GM12878 (cell line): ENCODE measurements at regions not wholly inside any gene's neighbourhood (a gene's known extent, or its start where the extent isn't known, plus 50 kb on each side); places are given as distances from the start of the nearest gene placed in this dataset.

ENCODE experiments used
- ATAC-seq: fragments of 200-7000 bp; cut with Tn5 transposase; 3 replicates; pipeline ENCODE4 v1.9.1; 2020; ENCODE audit warnings: mild to moderate bottlenecking, moderate library complexity
- BruUV-seq: library from RNA; stranded (reverse); fragments of 400-500 nt; replicated peaks from 2 replicates; lab custom pipeline; 2021; lab: Mats Ljungman, UMichigan
- CTCF ChIA-PET: fragments of 300-600 bp; sonication (Branson Sonifier 250); formaldehyde crosslinking; extraction: SDS; loops from one replicate; lab custom pipeline; 2021; ENCODE audit warnings: inconsistent platforms; lab: Yijun Ruan, JAX
- POLR2A ChIA-PET: fragments of 350-600 bp; formaldehyde crosslinking; extraction: SDS; loops from one replicate; lab custom pipeline; 2021; ENCODE audit warnings: inconsistent platforms; lab: Charles Lee
- RAD21 ChIA-PET: fragments of 300-600 bp; sonication (Branson Sonifier 250); formaldehyde crosslinking; loops from one replicate; lab custom pipeline; 2023; ENCODE audit warnings: antibody characterized with exemption; ENCODE audit not compliant: unreplicated experiment; lab: Charles Lee
- SMC1A ChIA-PET: fragments of 300-600 bp; sonication (Branson Sonifier 250); formaldehyde crosslinking; loops from one replicate; lab custom pipeline; 2023; ENCODE audit not compliant: unreplicated experiment, uncharacterized antibody; lab: Charles Lee
- DNase-seq: peaks from one replicate; pipeline ENCODE4 v3.0.0-alpha.2; 2011; ENCODE audit warnings: low read depth, low spot score
- FAIRE-seq: peaks from 3 replicates; lab custom pipeline; 2011; peaks lifted over from hg19 to GRCh38; lab: Jason Lieb, UNC
- H2AFZ ChIP-seq: 2 replicates; pipeline ENCODE4 v1.6.0; 2011; ENCODE audit warnings: low read depth, low read length, control low read depth; ENCODE audit not compliant: control insufficient read depth
- H3K27ac ChIP-seq: 2 replicates; pipeline ENCODE4 v1.5.1; 2011; ENCODE audit warnings: control low read depth; ENCODE audit not compliant: control insufficient read depth, insufficient read depth
- H3K27me3 ChIP-seq, 2 experiments: replicated peaks in 1 of 2; 2 replicates each; pipeline versions ENCODE4 v1.6.0 to v1.6.1; 2011; ENCODE audit warnings: low read length in 1 of 2; ENCODE audit not compliant: control insufficient read depth in 2 of 2, insufficient read depth in 2 of 2
- H3K36me3 ChIP-seq, 2 experiments: 2 replicates each; pipeline ENCODE4 v1.5.1; 2011; ENCODE audit warnings: low read length in 1 of 2; ENCODE audit not compliant: control insufficient read depth in 2 of 2, insufficient read depth in 2 of 2
- H3K4me1 ChIP-seq: 2 replicates; pipeline ENCODE4 v1.6.1; 2011; ENCODE audit warnings: mild to moderate bottlenecking, low read length, moderate library complexity, mixed read lengths; ENCODE audit not compliant: control insufficient read depth, insufficient read depth
- H3K4me2 ChIP-seq: 2 replicates; pipeline ENCODE4 v1.6.0; 2011; ENCODE audit warnings: control low read depth; ENCODE audit not compliant: control insufficient read depth, insufficient read depth
- H3K4me3 ChIP-seq: fragments of 200-600 bp; sonication (generic); 2 replicates; pipeline ENCODE4 v1.5.1; 2016
- H3K79me2 ChIP-seq: 2 replicates; pipeline ENCODE4 v1.6.0; 2011; ENCODE audit warnings: low read length; ENCODE audit not compliant: control insufficient read depth, insufficient read depth
- H3K9ac ChIP-seq: 2 replicates; pipeline ENCODE4 v1.8.0; 2011; ENCODE audit warnings: low read length, control low read depth, mixed read lengths; ENCODE audit not compliant: control insufficient read depth, insufficient read depth
- H3K9me3 ChIP-seq: replicated peaks from 3 replicates; pipeline ENCODE4 v1.5.1; 2011; ENCODE audit warnings: mild to moderate bottlenecking, low read length; ENCODE audit not compliant: control insufficient read depth, insufficient read depth
- H4K20me1 ChIP-seq: 2 replicates; pipeline ENCODE4 v1.6.0; 2011; ENCODE audit not compliant: control insufficient read depth, insufficient read depth
- ATF7 ChIP-seq: fragments of 450-650 bp; IDR thresholded peaks from 2 replicates; pipeline ENCODE4 v1.6.1; 2016; ENCODE audit warnings: low read depth, mild to moderate bottlenecking
- BRCA1 ChIP-seq: IDR thresholded peaks from 2 replicates; pipeline ENCODE4 v1.6.1; 2011; ENCODE audit warnings: low read depth, low read length, improper control_type of control experiment
- CHD4 ChIP-seq: fragments of 200-600 bp; sonication (generic); IDR thresholded peaks from 2 replicates; pipeline ENCODE4 v1.6.1; 2016; ENCODE audit warnings: mild to moderate bottlenecking
- E2F4 ChIP-seq: IDR thresholded peaks from 2 replicates; pipeline ENCODE4 v1.6.1; 2012; ENCODE audit warnings: low read depth, low read length, improper control_type of control experiment
- HDAC6 ChIP-seq: fragments of 200-600 bp; sonication (generic); IDR thresholded peaks from one replicate; pipeline ENCODE4 v1.8.0; 2017; ENCODE audit warnings: antibody characterized with exemption; ENCODE audit not compliant: unreplicated experiment
- IKZF2 ChIP-seq, 2 experiments: fragments of 450-650 bp; IDR thresholded peaks; 2 replicates each; pipeline ENCODE4 v1.6.1; 2017; ENCODE audit warnings: mild to moderate bottlenecking in 2 of 2, moderate library complexity in 2 of 2
- KDM1A ChIP-seq: fragments of 200-600 bp; sonication (generic); IDR thresholded peaks from 2 replicates; pipeline ENCODE4 v1.6.1; 2016; ENCODE audit warnings: borderline replicate concordance
- LARP7 ChIP-seq: fragments of 450-650 bp; IDR thresholded peaks from 2 replicates; pipeline ENCODE4 v1.6.1; 2017; ENCODE audit warnings: mild to moderate bottlenecking
- MTA3 ChIP-seq: IDR thresholded peaks from 2 replicates; pipeline ENCODE4 v1.6.1; 2012; ENCODE audit warnings: low read length, inconsistent platforms, borderline replicate concordance
- PAX5 ChIP-seq: IDR thresholded peaks from 2 replicates; pipeline ENCODE4 v1.6.1; 2011; ENCODE audit warnings: low read depth, low read length, borderline replicate concordance
- POLR2A ChIP-seq: IDR thresholded peaks from 2 replicates; pipeline ENCODE4 v1.6.1; 2011; ENCODE audit warnings: low read depth, mild to moderate bottlenecking, low read length
- RFX5 ChIP-seq: IDR thresholded peaks from 2 replicates; pipeline ENCODE4 v1.6.1; 2011; ENCODE audit warnings: low read depth, low read length, improper control_type of control experiment
- RUNX3 ChIP-seq: IDR thresholded peaks from 2 replicates; pipeline ENCODE4 v1.6.1; 2012; ENCODE audit warnings: low read length, inconsistent platforms
- SIX5 ChIP-seq: IDR thresholded peaks from 2 replicates; pipeline ENCODE4 v1.6.1; 2011; ENCODE audit warnings: mild to moderate bottlenecking, low read depth, low read length, moderate library complexity; ENCODE audit not compliant: severe bottlenecking
- SP1 ChIP-seq: IDR thresholded peaks from one replicate; pipeline ENCODE4 v1.6.1; 2011; ENCODE audit warnings: low read depth, low read length
- SUZ12 ChIP-seq: fragments of 200-600 bp; sonication (generic); IDR thresholded peaks from one replicate; pipeline ENCODE4 v1.6.1; 2018; ENCODE audit warnings: antibody characterized with exemption, mild to moderate bottlenecking; ENCODE audit not compliant: unreplicated experiment
- TCF12 ChIP-seq: IDR thresholded peaks from 2 replicates; pipeline ENCODE4 v1.6.1; 2011; ENCODE audit warnings: low read depth, mild to moderate bottlenecking, low read length
- ZNF207 ChIP-seq: fragments of 450-650 bp; IDR thresholded peaks from 2 replicates; pipeline ENCODE4 v1.6.1; 2014; ENCODE audit warnings: antibody characterized with exemption, mild to moderate bottlenecking, borderline replicate concordance
- WGBS: methylation state at CpG from one replicate; pipeline ENCODE4 v1.1.6; 2016; ENCODE audit warnings: low lambda C conversion rate; ENCODE audit not compliant: insufficient replicate concordance, insufficient coverage; ENCODE audit errors: missing lambda C conversion rate; 5-methylcytosine and 5-hydroxymethylcytosine counted together
- in situ Hi-C: fragments of 300-500 bp; cut with MboI; formaldehyde crosslinking; loops from 9 replicates; pipeline ENCODE4 v1.14.3; 2018; ENCODE audit warnings: mixed read lengths
- intact Hi-C: fragments of 100-400 bp; cut with micrococcal nuclease; formaldehyde crosslinking; loops from one replicate; pipeline ENCODE4 v1.14.2; 2022; ENCODE audit not compliant: unreplicated experiment

- no peak for ATAC-seq
- intact Hi-C loops: no loop called here
These were observed 167.9 kb upstream of the ZMIZ1 start for GRCh38 chr10:78900715-78901430.

GRCh38 chr10:78901694-78902093, 167.1 kb upstream of the ZMIZ1 start:
- no peak for FAIRE-seq
- DNase-seq: no peak
- Histone ChIP-seq H3K27ac (no peak overlapping the region), H4K20me1 (no peaks in the 10 kb centered on the region), H3K9ac (no peak overlapping the region), H3K27me3 (peaks cover 2 to 3% of the 10 kb centered on the region in 2 experiments; a peak in 3 of 4 replicates), H3K4me1 (no peaks in the 10 kb centered on the region), H3K4me2 (no peak overlapping the region), H3K36me3 (no peaks in the 10 kb centered on the region), H2AFZ (no peak overlapping the region), H3K4me3 (no peak overlapping the region), H3K9me3 (no peaks in the 10 kb centered on the region; the same call in 2 of the 3 replicates), H3K79me2 (no peaks in the 10 kb centered on the region)
- ChIA-PET SMC1A (no interaction called here), CTCF (no interaction called here), RAD21 (no interaction called here), POLR2A (no interaction called here)
- no peak for ATAC-seq
- intact Hi-C loops: no loop called here
- in situ Hi-C loops: no loop called here
- 0% methylated on average over 1 of the region's 1 CpG for WGBS
- BruUV-seq: no TSS peak
- TF ChIP-seq SIX5 (no peak), POLR2A (no peak), SP1 (no peak), RUNX3 (no peak), LARP7 (no peak), SUZ12 (no peak), IKZF2 (IDR thresholded peaks at IDR 0.05) (no peak), HDAC6 (no peak), CHD4 (no peak), MTA3 (no peak), TCF12 (no peak), RFX5 (no peak), BRCA1 (no peak), E2F4 (no peak), ATF7 (no peak), KDM1A (no peak), ZNF207 (no peak)

More at GRCh38 chr10:78900715-78901430, 167.9 kb upstream of the ZMIZ1 start:
- no peak overlapping the region for H3K4me2 ChIP-seq
- no peaks in the 10 kb centered on the region for H3K79me2 ChIP-seq
- TF ChIP-seq PAX5: no peak
- H2AFZ ChIP-seq: no peak overlapping the region
- H3K36me3 ChIP-seq: no peaks in the 10 kb centered on the region
- ChIA-PET RAD21 (no interaction called here), SMC1A (no interaction called here), CTCF (no interaction called here), POLR2A (no interaction called here)
- in situ Hi-C loops: no loop called here
- no peak overlapping the region for H3K4me3 ChIP-seq
- no peak overlapping the region for H3K27ac ChIP-seq
- FAIRE-seq (no peak), DNase-seq (no peak)
- no TSS peak for BruUV-seq
- WGBS: 17% methylated on average over 5 of the region's 5 CpGs
- no peaks in the 10 kb centered on the region for H4K20me1 ChIP-seq
- no peaks in the 10 kb centered on the region for H3K4me1 ChIP-seq
- peaks cover 2 to 3% of the 10 kb centered on the region in 2 experiments; a peak in 3 of 4 replicates for H3K27me3 ChIP-seq
- no peaks in the 10 kb centered on the region; the same call in 2 of the 3 replicates for H3K9me3 ChIP-seq
- no peak overlapping the region for H3K9ac ChIP-seq
